ENCODE measurements at regions not wholly inside any gene's neighbourhood (a gene's known extent, or its start where the extent isn't known, plus 50 kb on each side); places are given as distances from the start of the nearest gene placed in this dataset.

DNA sequence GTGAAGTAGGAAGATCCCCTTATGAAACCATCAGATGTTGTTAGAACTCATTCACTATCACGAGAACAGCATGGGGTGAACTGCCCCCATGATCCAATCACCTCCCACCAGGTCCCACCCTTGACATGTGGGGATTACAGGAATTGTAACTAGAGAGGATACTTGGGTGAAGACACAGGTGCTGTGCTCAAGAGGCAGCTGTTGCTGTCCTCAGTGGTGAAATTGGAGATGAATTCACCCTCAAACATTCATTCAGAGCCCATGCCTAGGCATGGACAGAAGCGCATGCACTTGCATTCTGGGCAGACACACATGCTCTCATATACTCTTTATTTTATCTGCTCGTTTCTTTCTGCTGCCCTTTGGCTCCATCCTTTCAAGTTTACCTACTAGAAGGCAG, 385.0 kb downstream of the INSC start:
- intact Hi-C loops (cut with micrococcal nuclease) = no loop called here
- ChIA-PET CTCF (no interaction called here), POLR2A (no interaction called here), RAD21 (ENCODE audit: low non-redundant PET in 1 of 2, low total read pairs in 2 of 2, uncharacterized antibody in 2 of 2, unreplicated experiment in 2 of 2) (no interaction called here)
- Histone ChIP-seq H3K9me3 (ENCODE audit: control insufficient read depth in 1 of 2, insufficient read depth in 1 of 2, low read depth in 1 of 2, low read length in 2 of 2) (no peaks in the 10 kb centered on the region), H3K4me2 (ENCODE audit: low read length) (no peak overlapping the region), H3K4me3 (replicated peaks in 1 of 2; ENCODE audit: low read depth in 1 of 2, low read length in 2 of 2) (no peak overlapping the region), H3K27me3 (ENCODE audit: insufficient read depth, low read length) (no peaks in the 10 kb centered on the region), H2AFZ (ENCODE audit: low read depth, low read length, poor library complexity, severe bottlenecking) (no peak overlapping the region), H3K9me2 (ENCODE audit: insufficient read depth) (no peaks in the 10 kb centered on the region), H4K20me1 (ENCODE audit: insufficient read depth) (no peaks in the 10 kb centered on the region), H3K9ac (ENCODE audit: low read length) (no peak overlapping the region), H3K27ac (ENCODE audit: low read depth, low read length) (no peak overlapping the region), H3K79me2 (ENCODE audit: insufficient read depth, low read length) (no peaks in the 10 kb centered on the region), H3K36me3 (ENCODE audit: control insufficient read depth in 1 of 2, insufficient read depth in 2 of 2, low read length in 2 of 2) (no peaks in the 10 kb centered on the region), H3K4me1 (ENCODE audit: control insufficient read depth in 1 of 2, insufficient read depth in 2 of 2, low read length in 2 of 2) (no peaks in the 10 kb centered on the region)
- BruUV-seq (replicated peaks) = no TSS peak
- TF ChIP-seq ELF1 (IDR thresholded peaks at IDR 0.05; ENCODE audit: borderline replicate concordance, low read depth) (no peak), CEBPB (IDR thresholded peaks at IDR 0.05; ENCODE audit: low read depth) (no peak)
- DNase-seq (ENCODE audit: low read depth, low spot score) (no peak), ATAC-seq (no peak)

DNA sequence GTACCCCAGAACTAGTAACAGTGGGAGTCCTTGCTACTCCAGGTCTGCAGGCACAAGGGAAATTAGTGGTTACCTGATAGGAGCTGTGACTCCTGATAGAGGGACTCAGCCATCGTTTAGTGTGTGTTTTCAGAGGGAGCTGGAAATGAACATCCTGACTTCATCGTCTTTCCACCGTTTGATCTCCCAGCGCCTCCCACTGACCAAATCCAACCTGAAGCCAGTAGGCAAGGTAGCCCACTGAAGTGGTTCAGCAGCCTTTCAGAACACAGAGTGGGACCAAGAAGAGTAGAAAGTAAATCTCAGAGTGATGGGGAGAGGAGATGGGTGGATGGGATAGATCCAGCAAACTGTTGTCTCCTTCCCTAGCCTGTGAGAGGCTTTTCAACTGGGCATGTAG, 385.9 kb downstream of the INSC start:
- TF ChIP-seq POLR2A (IDR thresholded peaks at IDR 0.05; ENCODE audit: borderline replicate concordance, extremely low read depth, insufficient read depth, insufficient read length) (no peak), CBX3 (IDR thresholded peaks at IDR 0.05; ENCODE audit: low read depth) (no peak), SIN3A (IDR thresholded peaks at IDR 0.05; ENCODE audit: low read depth) (no peak), FOSL1 (IDR thresholded peaks at IDR 0.05; ENCODE audit: low read depth) (no peak), CEBPB (IDR thresholded peaks at IDR 0.05; ENCODE audit: low read depth) (no peak)
- Histone ChIP-seq H2AFZ (ENCODE audit: low read depth, low read length, poor library complexity, severe bottlenecking) (no peak overlapping the region), H3K9me2 (ENCODE audit: insufficient read depth) (no peaks in the 10 kb centered on the region), H3K4me3 (replicated peaks in 1 of 2; ENCODE audit: low read depth in 1 of 2, low read length in 2 of 2) (no peak overlapping the region), H3K9ac (ENCODE audit: low read length) (no peak overlapping the region), H3K4me2 (ENCODE audit: low read length) (no peak overlapping the region), H3K79me2 (ENCODE audit: insufficient read depth, low read length) (no peaks in the 10 kb centered on the region), H3K27me3 (ENCODE audit: insufficient read depth, low read length) (no peaks in the 10 kb centered on the region), H3K9me3 (ENCODE audit: control insufficient read depth in 1 of 2, insufficient read depth in 1 of 2, low read depth in 1 of 2, low read length in 2 of 2) (no peaks in the 10 kb centered on the region), H3K4me1 (ENCODE audit: control insufficient read depth in 1 of 2, insufficient read depth in 2 of 2, low read length in 2 of 2) (no peaks in the 10 kb centered on the region), H3K36me3 (ENCODE audit: control insufficient read depth in 1 of 2, insufficient read depth in 2 of 2, low read length in 2 of 2) (no peaks in the 10 kb centered on the region), H3K27ac (ENCODE audit: low read depth, low read length) (no peak overlapping the region), H4K20me1 (ENCODE audit: insufficient read depth) (no peaks in the 10 kb centered on the region)
- CTCF ChIA-PET = no interaction called here
- BruUV-seq (replicated peaks) = no TSS peak
- ATAC-seq (no peak), DNase-seq (ENCODE audit: low read depth, low spot score) (no peak)
- POLR2A ChIA-PET = no interaction called here
- RAD21 ChIA-PET (ENCODE audit: low non-redundant PET in 1 of 2, low total read pairs in 2 of 2, uncharacterized antibody in 2 of 2, unreplicated experiment in 2 of 2) = no interaction called here
- intact Hi-C loops (cut with micrococcal nuclease) = no loop called here

DNA sequence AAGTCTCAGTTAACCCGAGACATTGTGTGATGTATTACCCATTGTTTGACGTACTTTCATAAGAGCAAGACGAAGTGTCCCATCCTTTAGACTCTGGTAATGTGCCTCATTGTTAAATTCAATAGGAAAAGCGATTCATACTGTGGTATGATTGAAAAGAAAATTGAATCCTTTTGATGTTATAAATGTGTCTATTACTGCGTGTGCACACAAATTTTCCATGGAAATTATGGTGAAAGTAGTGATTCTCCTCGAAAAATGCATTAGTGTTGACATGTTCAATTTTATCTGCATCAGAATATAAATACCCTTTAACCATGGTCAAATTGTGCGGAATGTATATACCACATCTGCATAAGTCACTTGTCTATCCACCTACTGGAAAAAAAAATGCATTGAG, 386.8 kb downstream of the INSC start:
- no peaks in the 10 kb centered on the region for H3K9me2 ChIP-seq (ENCODE audit: insufficient read depth)
- DNase-seq (ENCODE audit: low read depth, low spot score) (no peak), ATAC-seq (no peak)
- H3K79me2 ChIP-seq (ENCODE audit: insufficient read depth, low read length) = no peaks in the 10 kb centered on the region
- no TSS peak for BruUV-seq (replicated peaks)
- H3K4me3 ChIP-seq (replicated peaks in 1 of 2; ENCODE audit: low read depth in 1 of 2, low read length in 2 of 2) = no peak overlapping the region
- CTCF ChIA-PET = no interaction called here
- POLR2A ChIA-PET = no interaction called here
- RAD21 ChIA-PET (ENCODE audit: low non-redundant PET in 1 of 2, low total read pairs in 2 of 2, uncharacterized antibody in 2 of 2, unreplicated experiment in 2 of 2) = no interaction called here
- H4K20me1 ChIP-seq (ENCODE audit: insufficient read depth) = no peaks in the 10 kb centered on the region
- no peak overlapping the region for H3K9ac ChIP-seq (ENCODE audit: low read length)
- no peaks in the 10 kb centered on the region for H3K27me3 ChIP-seq (ENCODE audit: insufficient read depth, low read length)
- H3K27ac ChIP-seq (ENCODE audit: low read depth, low read length) = no peak overlapping the region
- no peaks in the 10 kb centered on the region for H3K36me3 ChIP-seq (ENCODE audit: control insufficient read depth in 1 of 2, insufficient read depth in 2 of 2, low read length in 2 of 2)
- no peaks in the 10 kb centered on the region for H3K9me3 ChIP-seq (ENCODE audit: control insufficient read depth in 1 of 2, insufficient read depth in 1 of 2, low read depth in 1 of 2, low read length in 2 of 2)
- no peaks in the 10 kb centered on the region for H3K4me1 ChIP-seq (ENCODE audit: control insufficient read depth in 1 of 2, insufficient read depth in 2 of 2, low read length in 2 of 2)
- H2AFZ ChIP-seq (ENCODE audit: low read depth, low read length, poor library complexity, severe bottlenecking) = no peak overlapping the region
- intact Hi-C loops (cut with micrococcal nuclease) = no loop called here
- no peak overlapping the region for H3K4me2 ChIP-seq (ENCODE audit: low read length)
- TF ChIP-seq, protein P1, sequence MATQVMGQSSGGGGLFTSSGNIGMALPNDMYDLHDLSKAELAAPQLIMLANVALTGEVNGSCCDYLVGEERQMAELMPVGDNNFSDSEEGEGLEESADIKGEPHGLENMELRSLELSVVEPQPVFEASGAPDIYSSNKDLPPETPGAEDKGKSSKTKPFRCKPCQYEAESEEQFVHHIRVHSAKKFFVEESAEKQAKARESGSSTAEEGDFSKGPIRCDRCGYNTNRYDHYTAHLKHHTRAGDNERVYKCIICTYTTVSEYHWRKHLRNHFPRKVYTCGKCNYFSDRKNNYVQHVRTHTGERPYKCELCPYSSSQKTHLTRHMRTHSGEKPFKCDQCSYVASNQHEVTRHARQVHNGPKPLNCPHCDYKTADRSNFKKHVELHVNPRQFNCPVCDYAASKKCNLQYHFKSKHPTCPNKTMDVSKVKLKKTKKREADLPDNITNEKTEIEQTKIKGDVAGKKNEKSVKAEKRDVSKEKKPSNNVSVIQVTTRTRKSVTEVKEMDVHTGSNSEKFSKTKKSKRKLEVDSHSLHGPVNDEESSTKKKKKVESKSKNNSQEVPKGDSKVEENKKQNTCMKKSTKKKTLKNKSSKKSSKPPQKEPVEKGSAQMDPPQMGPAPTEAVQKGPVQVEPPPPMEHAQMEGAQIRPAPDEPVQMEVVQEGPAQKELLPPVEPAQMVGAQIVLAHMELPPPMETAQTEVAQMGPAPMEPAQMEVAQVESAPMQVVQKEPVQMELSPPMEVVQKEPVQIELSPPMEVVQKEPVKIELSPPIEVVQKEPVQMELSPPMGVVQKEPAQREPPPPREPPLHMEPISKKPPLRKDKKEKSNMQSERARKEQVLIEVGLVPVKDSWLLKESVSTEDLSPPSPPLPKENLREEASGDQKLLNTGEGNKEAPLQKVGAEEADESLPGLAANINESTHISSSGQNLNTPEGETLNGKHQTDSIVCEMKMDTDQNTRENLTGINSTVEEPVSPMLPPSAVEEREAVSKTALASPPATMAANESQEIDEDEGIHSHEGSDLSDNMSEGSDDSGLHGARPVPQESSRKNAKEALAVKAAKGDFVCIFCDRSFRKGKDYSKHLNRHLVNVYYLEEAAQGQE (IDR thresholded peaks at IDR 0.05; ENCODE audit: low read depth) = no peak
- TF ChIP-seq FOSL1 (IDR thresholded peaks at IDR 0.05; ENCODE audit: low read depth) (no peak), ELF1 (IDR thresholded peaks at IDR 0.05; ENCODE audit: borderline replicate concordance, low read depth) (no peak), SIN3A (IDR thresholded peaks at IDR 0.05; ENCODE audit: low read depth) (no peak), SRF (IDR thresholded peaks at IDR 0.05; ENCODE audit: low read depth) (no peak), SP1 (IDR thresholded peaks at IDR 0.05; ENCODE audit: low read depth) (no peak), ZFX (IDR thresholded peaks at IDR 0.05) (no peak), CBX3 (IDR thresholded peaks at IDR 0.05; ENCODE audit: low read depth) (no peak), EZH2 (IDR thresholded peaks at IDR 0.05) (no peak), POLR2A (IDR thresholded peaks at IDR 0.05; ENCODE audit: borderline replicate concordance, extremely low read depth, insufficient read depth, insufficient read length) (no peak), CEBPB (IDR thresholded peaks at IDR 0.05; ENCODE audit: low read depth) (no peak), EGR1 (IDR thresholded peaks at IDR 0.05; ENCODE audit: low read depth) (no peak)
- TF ChIP-seq, protein P2, sequence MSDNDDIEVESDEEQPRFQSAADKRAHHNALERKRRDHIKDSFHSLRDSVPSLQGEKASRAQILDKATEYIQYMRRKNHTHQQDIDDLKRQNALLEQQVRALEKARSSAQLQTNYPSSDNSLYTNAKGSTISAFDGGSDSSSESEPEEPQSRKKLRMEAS (IDR thresholded peaks at IDR 0.05) = no peak

Data from HCT116 (cell line).